Stimulated activated naive CD4-positive, alpha-beta T cell (primary cell): ENCODE measurements at regions not wholly inside any gene's neighbourhood (a gene's known extent, or its start where the extent isn't known, plus 50 kb on each side); places are given as distances from the start of the nearest gene placed in this dataset.
"Not testable (repeated sequence)": the region's sequence is repeated elsewhere in the genome, so short reads cannot be mapped to it uniquely, and the experiment has no call there.

Experiments used
- DNase-seq, 6 experiments: peaks; one replicate each; lab custom pipeline; 2025; lab: John Stamatoyannopoulos, UW

- no peak for DNase-seq
Observed at GRCh38 chr5:15384176-15384575, 115.8 kb upstream of the FBXL7 start.

DNA sequence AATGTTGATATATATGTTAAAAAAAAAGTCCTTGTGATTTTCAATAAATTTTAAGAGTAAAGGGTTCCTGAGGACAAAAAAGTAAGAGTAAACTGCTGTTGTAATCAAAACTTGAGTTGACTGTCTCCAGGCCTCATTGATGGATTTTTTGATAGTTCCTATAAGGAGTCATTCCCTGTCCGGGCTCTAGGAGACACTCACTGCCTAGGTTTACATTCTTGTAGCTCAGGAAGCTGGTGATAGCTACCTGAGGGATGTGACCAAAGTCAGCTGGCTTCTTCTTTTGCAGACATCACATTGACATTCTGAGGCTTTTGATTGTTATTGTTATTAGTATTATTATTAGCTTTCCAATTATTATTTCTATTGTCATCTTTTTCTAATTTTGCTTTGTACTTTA lies 116.5 kb upstream of the FBXL7 start:
- DNase-seq, result no peak

DNA sequence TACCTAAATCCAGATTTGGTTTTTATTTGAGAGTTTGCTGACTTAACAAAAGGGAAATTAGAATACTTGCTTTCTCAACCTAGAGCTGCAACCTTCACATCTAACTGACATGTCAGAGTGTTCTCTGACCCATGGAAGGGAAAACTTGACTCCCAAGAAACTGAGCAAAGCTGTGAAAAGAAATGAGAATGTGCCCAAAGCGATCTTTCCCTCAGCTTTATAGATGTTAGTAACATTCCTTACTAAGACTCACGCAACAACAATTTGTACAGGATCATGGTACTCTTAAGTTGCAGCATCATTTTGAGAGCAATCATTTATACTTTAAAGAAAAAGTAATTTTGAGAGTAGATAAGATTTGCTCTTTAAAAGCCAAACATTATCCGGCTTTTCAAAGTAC lies 117.0 kb upstream of the FBXL7 start:
- DNase-seq, result no peak

GRCh38 chr5:15377573-15378340 lies 122.2 kb upstream of the FBXL7 start:
- DNase-seq, result no peak

DNA sequence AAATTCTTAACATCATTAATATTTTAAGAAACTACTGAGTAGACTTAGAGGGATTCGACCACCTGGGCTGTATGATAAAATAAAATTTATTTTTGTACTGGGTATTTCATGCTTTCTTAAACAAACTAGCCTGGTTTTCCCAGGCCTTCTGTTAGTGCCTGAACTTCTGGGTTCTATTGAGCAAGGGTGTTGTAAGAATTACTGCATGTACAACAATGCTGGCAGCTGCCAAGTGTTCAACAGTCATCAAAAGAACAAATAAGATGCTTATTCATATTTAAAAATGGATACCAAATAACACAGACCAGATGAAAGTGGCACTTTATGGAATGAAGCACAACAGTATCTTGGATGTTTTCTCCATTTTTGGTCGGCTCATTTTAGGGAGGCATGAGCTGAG lies 123.2 kb upstream of the FBXL7 start:
- DNase-seq, result no peak

- no peak for DNase-seq
Observed at GRCh38 chr5:15376088-15376487, 123.9 kb upstream of the FBXL7 start.

DNA sequence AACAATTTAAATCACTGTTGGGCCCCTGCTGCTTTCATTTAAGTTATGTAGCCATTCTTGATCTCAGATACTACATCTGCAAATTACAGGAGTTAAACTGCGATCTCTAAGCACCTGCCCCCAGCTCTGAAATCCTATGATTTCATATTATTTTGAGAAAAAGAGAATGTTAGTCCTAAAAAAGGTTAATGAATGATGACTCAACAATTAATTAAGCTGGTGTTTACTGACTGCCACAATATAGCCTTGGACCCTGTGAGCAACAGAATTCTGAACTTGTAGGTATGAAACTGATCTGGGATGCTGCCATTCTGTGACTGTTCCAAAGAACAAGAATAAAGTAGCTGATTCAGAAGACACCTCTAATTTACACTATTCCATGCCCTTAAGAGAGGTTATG lies 124.4 kb upstream of the FBXL7 start:
- no peak for DNase-seq

DNA sequence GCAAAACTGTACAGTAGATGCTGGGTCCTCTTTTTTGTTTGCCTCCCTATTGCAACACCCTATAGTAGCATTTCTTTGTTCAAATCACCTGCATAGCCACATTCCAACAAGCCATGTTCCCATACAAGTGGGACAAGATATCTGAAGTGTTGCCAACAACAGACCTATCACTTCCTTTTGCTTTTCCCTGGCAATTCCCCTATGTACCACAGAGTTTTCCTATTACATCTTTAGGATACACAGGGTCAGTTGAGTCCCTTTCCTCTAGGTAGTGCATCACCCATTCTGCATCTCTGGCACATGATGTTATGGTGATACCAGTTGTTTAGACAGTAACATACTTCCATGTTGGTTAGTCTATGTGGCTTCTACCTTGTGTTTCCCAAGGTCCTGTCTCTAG lies 125.1 kb upstream of the FBXL7 start:
- no peak for DNase-seq

DNA sequence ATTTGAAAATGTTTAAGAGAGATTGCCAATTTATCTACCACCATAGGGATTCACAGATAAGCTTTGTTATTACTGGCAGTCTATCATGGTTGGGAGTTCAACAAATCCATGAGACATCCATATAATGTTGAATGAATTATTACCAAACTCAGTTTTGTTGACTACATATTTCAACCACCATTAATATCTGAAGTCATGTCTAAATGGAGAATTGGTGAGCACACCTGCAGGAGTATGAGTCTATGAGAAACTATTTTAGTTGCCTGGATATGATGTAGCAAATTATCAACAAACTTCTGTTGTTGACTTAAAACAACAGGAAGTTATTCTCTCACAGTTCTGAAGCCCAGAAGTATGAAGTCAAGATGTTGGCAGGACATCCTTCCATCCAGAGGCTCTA lies 126.8 kb upstream of the FBXL7 start:
- DNase-seq, result no peak

DNA sequence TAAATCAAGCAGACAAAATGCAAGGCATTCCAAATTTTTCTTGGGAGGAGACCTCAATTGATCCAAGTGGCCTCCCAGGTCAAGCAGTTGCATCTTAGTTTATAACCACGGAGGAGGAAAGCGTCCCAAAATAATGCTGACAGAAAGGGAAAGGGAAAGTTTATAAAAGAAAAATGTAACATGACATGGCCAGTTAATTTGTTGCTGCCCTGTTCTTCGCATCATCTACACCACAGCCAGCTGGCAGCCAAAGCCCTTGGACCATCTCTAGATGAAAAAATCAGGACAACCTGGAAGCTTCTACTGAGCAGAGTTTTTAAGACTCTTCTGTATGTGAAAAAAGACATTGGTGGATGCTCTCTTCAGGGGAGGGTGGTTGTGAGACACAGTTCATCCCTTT lies 128.8 kb upstream of the FBXL7 start:
- no peak for DNase-seq

DNA sequence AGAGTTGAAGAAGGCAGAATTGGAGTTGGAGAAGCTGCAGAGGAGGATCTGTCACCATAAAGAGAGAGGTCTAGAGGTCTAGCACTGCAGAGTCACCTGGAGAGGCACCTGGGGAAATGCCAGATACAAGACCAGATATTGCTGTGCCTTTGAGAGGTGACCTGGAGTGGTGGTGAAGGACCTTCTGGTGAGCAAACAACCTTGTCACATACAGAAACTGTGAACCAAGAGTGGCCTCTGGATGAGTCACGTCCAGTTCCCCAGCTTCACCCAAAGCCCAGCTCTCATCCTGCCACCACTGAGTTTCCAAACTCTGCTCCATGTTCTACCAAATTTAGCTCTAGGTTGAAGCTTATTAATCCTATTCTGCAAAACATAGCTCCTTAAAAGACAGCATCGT lies 131.1 kb upstream of the FBXL7 start:
- DNase-seq, result no peak

- DNase-seq, result no peak
Observed at GRCh38 chr5:15367489-15367888, 132.5 kb upstream of the FBXL7 start.

GRCh38 chr5:15366676-15367391 lies 133.1 kb upstream of the FBXL7 start:
- DNase-seq, result no peak

DNA sequence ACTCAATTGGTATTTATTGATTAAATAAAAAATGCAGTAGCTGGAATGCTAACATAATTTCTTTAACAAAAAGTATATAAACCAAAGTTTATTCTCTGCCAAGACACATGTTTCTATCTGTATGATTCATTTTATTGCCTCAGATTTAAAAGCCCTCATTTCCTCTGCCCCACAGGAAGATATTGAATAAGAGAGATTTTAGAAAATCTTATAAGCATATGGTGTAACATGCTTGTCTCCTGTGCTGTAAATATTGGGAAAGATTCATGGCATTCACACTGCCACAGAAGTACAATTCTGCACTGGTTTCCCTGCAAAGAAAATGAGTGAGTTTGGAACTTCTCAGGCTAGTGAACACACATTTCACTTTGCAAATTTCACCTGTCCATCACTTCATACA lies 134.9 kb upstream of the FBXL7 start:
- no peak for DNase-seq

GRCh38 chr5:15363601-15364000 lies 136.4 kb upstream of the FBXL7 start:
- no peak for DNase-seq

DNA sequence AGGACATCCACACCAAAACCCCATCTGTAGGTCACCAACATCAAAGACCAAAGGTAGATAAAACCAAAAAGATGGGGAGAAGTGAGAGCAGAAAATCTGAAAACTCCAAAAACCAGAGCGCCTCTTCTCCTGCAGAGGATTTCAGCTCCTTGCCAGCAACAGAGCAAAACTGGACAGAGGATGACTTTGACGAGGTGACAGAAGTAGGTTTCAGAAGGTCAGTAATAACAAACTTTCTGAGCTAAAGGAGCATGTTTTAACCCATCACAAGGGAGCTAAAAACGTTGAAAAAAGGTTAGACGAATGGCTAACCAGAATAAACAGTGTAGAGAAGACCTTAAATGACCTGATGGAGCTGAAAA lies 142.9 kb upstream of the FBXL7 start:
- not testable (repeated sequence) for DNase-seq

GRCh38 chr5:15356308-15357091 lies 143.5 kb upstream of the FBXL7 start:
- DNase-seq, result not testable (repeated sequence)

- no peak for DNase-seq
Observed at GRCh38 chr5:15354021-15354420, 146.0 kb upstream of the FBXL7 start.

- no peak for DNase-seq
Observed at GRCh38 chr5:15353086-15353645, 146.8 kb upstream of the FBXL7 start.

GRCh38 chr5:15350614-15351013 lies 149.4 kb upstream of the FBXL7 start:
- no peak for DNase-seq

- no peak for DNase-seq
Observed at GRCh38 chr5:15346738-15347137, 153.2 kb upstream of the FBXL7 start.

DNA sequence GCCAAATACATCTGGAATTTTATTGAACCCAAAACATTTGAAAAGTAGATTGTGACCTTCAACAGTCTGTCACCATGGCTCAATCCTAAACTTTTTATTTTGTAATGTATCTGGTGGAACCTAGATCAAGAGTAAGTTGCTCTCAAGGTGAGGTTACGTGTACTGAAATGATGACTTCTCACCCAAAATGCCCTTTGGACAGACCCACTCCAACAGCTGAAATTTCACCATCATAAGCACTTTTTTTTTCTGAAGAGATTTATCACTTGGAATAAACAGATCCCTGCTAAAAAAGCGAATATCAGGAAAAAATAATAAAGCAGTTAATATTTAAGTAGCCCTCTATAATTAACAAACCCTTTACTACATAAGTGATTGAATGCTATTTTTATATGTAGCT lies 155.0 kb upstream of the FBXL7 start:
- DNase-seq, result no peak

DNA sequence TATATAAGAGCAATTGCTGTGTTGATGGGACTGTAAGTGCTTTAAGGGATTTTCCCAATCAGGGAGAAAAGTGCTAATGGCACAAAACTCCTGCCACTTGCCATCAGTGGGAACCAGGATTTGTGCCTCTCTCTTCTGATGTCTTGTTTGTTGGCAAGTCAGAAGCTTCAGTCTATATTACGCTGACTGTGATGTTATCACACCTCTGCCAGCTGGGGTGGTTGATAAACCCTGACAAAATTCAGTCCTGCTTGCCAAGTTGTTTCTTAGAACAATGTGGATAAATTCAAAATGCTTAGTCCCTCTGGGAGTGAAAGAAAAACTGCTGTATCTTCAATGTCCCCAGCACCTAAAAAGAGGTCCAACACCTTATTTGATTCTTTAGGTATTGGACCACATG lies 161.4 kb upstream of the FBXL7 start:
- DNase-seq, result no peak
